Endodermal cell (in vitro differentiated cells): ENCODE measurements at regions not wholly inside any gene's neighbourhood (a gene's known extent, or its start where the extent isn't known, plus 50 kb on each side); places are given as distances from the start of the nearest gene placed in this dataset.
A peak's percentile ranks its signal among the peaks of the same experiment; 100 is the strongest.

ENCODE experiments used
- DNase-seq: peaks from one replicate; pipeline ENCODE4 v3.0.0-alpha.2; 2017
- H3K27ac ChIP-seq: 2 replicates; pipeline ENCODE4 v1.5.1; 2013; ENCODE audit warnings: mild to moderate bottlenecking, low read depth, low read length, moderate library complexity
- H3K27me3 ChIP-seq: 2 replicates; pipeline ENCODE4 v1.6.1; 2013; ENCODE audit warnings: mild to moderate bottlenecking, low read length, moderate library complexity; ENCODE audit not compliant: insufficient read depth, control insufficient read depth, poor library complexity, severe bottlenecking
- H3K36me3 ChIP-seq: 2 replicates; pipeline ENCODE4 v1.7.0; 2013; ENCODE audit warnings: mild to moderate bottlenecking, low read length, moderate library complexity; ENCODE audit not compliant: control insufficient read depth, insufficient read depth
- H3K4me1 ChIP-seq: one replicate; pipeline ENCODE4 v1.7.0; 2013; ENCODE audit warnings: low read length; ENCODE audit not compliant: control insufficient read depth, insufficient read depth
- H3K4me3 ChIP-seq: 2 replicates; pipeline ENCODE4 v1.5.1; 2013; ENCODE audit warnings: mild to moderate bottlenecking, low read length, moderate library complexity
- H3K9ac ChIP-seq: 2 replicates; pipeline ENCODE4 v1.6.1; 2013; ENCODE audit warnings: mild to moderate bottlenecking, low read length, moderate library complexity; ENCODE audit not compliant: poor library complexity, severe bottlenecking; ENCODE audit errors: extremely low read depth
- H3K9me3 ChIP-seq: 2 replicates; pipeline ENCODE4 v1.6.1; 2013; ENCODE audit warnings: mild to moderate bottlenecking, low read length, moderate library complexity; ENCODE audit not compliant: control insufficient read depth
- H3K27ac Mint-ChIP-seq: 2 replicates; pipeline ENCODE4 v1.8.0; 2020; ENCODE audit warnings: mixed read lengths
- H3K27me3 Mint-ChIP-seq: 2 replicates; pipeline ENCODE4 v1.8.0; 2021; ENCODE audit warnings: mild to moderate bottlenecking, mixed read lengths; ENCODE audit not compliant: insufficient read depth
- H3K36me3 Mint-ChIP-seq: 2 replicates; pipeline ENCODE4 v1.8.0; 2020; ENCODE audit warnings: low read depth, mixed read lengths
- H3K4me1 Mint-ChIP-seq: 2 replicates; pipeline ENCODE4 v1.8.0; 2020; ENCODE audit warnings: mixed read lengths
- H3K4me3 Mint-ChIP-seq: 2 replicates; pipeline ENCODE4 v1.8.0; 2020; ENCODE audit warnings: mild to moderate bottlenecking, moderate library complexity, mixed read lengths
- H3K9me3 Mint-ChIP-seq: 2 replicates; pipeline ENCODE4 v1.8.0; 2020; ENCODE audit warnings: mild to moderate bottlenecking, mixed read lengths
- WGBS, 2 experiments: methylation state at CpG; one replicate each; pipeline versions ENCODE4 v1.1.5 to v1.1.7; 2013; ENCODE audit warnings: missing lambda C conversion rate in 2 of 2, mixed read lengths in 1 of 2; ENCODE audit not compliant: insufficient coverage in 1 of 2, insufficient read length in 1 of 2; 5-methylcytosine and 5-hydroxymethylcytosine counted together
- TF ChIP-seq, protein P1 (sequence below): fragments of 200-600 bp; sonication (generic); conservative IDR thresholded peaks from 2 replicates; pipeline ENCODE4 v1.5.0; 2021; ENCODE audit warnings: antibody characterized with exemption, mild to moderate bottlenecking

DNA sequence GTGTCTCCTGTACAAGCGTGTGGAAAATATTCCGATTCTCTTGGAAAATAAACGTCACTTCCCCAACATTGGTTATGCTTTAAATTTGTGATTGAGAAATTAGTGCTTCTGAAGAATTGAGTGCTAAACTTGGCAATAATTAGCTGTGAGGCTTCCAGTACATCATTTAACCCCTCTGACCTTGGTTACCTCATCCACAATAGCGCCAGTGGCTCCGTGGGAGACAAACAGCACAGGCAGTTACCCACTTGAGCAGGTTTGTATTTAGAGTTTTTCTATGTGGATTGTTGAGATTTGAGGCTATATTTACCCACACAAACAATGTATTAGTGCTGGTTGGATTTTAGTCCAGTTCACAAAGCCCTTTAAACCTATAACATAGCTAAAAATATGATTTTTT, 476.5 kb downstream of the NKX6-1 start:
- TF ChIP-seq, protein P1, sequence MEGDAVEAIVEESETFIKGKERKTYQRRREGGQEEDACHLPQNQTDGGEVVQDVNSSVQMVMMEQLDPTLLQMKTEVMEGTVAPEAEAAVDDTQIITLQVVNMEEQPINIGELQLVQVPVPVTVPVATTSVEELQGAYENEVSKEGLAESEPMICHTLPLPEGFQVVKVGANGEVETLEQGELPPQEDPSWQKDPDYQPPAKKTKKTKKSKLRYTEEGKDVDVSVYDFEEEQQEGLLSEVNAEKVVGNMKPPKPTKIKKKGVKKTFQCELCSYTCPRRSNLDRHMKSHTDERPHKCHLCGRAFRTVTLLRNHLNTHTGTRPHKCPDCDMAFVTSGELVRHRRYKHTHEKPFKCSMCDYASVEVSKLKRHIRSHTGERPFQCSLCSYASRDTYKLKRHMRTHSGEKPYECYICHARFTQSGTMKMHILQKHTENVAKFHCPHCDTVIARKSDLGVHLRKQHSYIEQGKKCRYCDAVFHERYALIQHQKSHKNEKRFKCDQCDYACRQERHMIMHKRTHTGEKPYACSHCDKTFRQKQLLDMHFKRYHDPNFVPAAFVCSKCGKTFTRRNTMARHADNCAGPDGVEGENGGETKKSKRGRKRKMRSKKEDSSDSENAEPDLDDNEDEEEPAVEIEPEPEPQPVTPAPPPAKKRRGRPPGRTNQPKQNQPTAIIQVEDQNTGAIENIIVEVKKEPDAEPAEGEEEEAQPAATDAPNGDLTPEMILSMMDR = no peak
- WGBS, 2 experiments = 94 to 100% methylated on average over 3 to 5 of the region's 5 CpGs

DNA sequence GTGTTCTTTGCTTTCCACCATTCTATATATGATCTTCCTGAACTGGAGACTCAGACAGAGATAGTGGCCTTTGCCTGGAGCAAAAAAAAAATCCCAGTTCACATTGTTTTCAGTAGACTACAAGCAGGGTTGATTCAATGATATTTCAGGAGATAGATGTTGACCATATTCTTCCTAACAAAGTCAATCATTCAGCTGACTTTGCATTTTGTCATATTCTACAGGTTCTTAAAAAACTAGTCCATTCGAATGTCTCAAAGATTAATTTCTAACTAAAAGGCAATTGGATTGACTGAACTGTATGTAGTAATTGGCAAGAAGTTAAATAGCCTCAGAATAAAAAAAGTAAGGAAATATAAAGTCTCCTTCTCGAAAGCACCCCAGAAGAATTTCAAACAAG, 479.5 kb downstream of the NKX6-1 start:
- Histone ChIP-seq H3K36me3 (no peaks in the 10 kb centered on the region), H3K9me3 (no peaks in the 10 kb centered on the region), H3K27me3 (no peaks in the 10 kb centered on the region), H3K9ac (no peak overlapping the region), H3K27ac (no peak overlapping the region), H3K4me1 (peaks cover 4% of the 10 kb centered on the region), H3K4me3 (no peak overlapping the region)
- Mint-ChIP-seq H3K4me1 (peaks cover 1% of the 10 kb centered on the region), H3K36me3 (no peaks in the 10 kb centered on the region), H3K4me3 (no peak overlapping the region), H3K27me3 (no peaks in the 10 kb centered on the region), H3K27ac (no peak overlapping the region), H3K9me3 (no peaks in the 10 kb centered on the region)
- TF ChIP-seq, protein P1 = no peak
- WGBS, 2 experiments = 83 to 100% methylated on average over 1 to 2 of the region's 2 CpGs
- DNase-seq = no peak

More for the DNA sequence above, 476.5 kb downstream of the NKX6-1 start:
- Mint-ChIP-seq H3K36me3 (no peaks in the 10 kb centered on the region), H3K4me3 (no peak overlapping the region), H3K9me3 (peaks cover 5% of the 10 kb centered on the region), H3K27me3 (no peaks in the 10 kb centered on the region), H3K4me1 (peaks cover 8% of the 10 kb centered on the region), H3K27ac (no peak overlapping the region)
- Histone ChIP-seq H3K36me3 (no peaks in the 10 kb centered on the region), H3K9ac (no peak overlapping the region), H3K9me3 (peaks cover 5% of the 10 kb centered on the region), H3K27ac (no peak overlapping the region), H3K4me1 (peaks cover 4% of the 10 kb centered on the region), H3K4me3 (no peak overlapping the region), H3K27me3 (no peaks in the 10 kb centered on the region)
- DNase-seq = no peak

DNA sequence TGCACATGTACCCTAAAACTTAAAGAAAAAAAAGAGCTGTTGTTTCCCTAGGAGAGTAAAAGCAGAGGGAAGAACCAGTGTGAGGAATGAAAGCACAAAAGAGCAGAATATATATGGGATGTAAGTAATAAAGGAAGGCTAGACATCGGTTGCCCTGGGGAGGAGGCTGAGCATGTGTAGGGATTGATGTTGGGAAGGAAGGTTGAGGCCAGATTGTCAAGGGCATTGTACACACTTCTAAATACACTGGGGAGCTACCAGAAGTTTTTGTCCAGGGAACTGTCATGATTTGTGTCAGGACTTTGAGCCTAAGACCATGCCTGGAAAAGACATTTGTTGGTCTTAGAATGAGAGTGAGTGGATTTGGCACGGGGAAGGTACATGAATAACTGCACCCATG, 467.1 kb downstream of the GPAT3 start:
- H3K9me3 Mint-ChIP-seq = no peaks in the 10 kb centered on the region
- Histone ChIP-seq H3K27me3 (no peaks in the 10 kb centered on the region), H3K4me3 (no peak overlapping the region), H3K36me3 (no peaks in the 10 kb centered on the region), H3K27ac (peak overlapping the region; percentile 91), H3K9ac (no peak overlapping the region), H3K9me3 (no peaks in the 10 kb centered on the region), H3K4me1 (no peaks in the 10 kb centered on the region)
- H3K27me3 Mint-ChIP-seq = no peaks in the 10 kb centered on the region
- 87 to 96% methylated on average over 1 to 2 of the region's 2 CpGs for WGBS, 2 experiments
- TF ChIP-seq, protein P1 = no peak
- DNase-seq = no peak
- H3K36me3 Mint-ChIP-seq = no peaks in the 10 kb centered on the region
- no peak overlapping the region for H3K27ac Mint-ChIP-seq
- H3K4me1 Mint-ChIP-seq = no peaks in the 10 kb centered on the region
- no peak overlapping the region for H3K4me3 Mint-ChIP-seq
